ENCODE measurements at regions not wholly inside any gene's neighbourhood (a gene's known extent, or its start where the extent isn't known, plus 50 kb on each side); places are given as distances from the start of the nearest gene placed in this dataset.

DNA sequence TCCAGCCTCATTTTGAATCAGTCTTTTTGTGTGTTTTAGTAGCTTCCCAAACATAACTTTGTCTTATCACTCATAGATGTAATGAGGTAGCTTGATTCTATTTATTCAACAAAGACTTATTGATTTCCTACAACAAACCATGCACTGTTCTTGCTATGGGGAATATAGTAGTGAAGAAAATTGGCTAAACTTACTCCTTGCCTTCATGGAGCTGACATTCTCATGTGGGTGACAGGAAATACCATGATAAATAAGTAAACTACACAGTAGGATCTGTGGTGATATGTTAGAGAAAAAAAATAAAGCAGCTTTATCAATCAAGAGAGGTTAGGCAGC is 255.7 kb upstream of the TNC start:
- no peak for DNase-seq

DNA sequence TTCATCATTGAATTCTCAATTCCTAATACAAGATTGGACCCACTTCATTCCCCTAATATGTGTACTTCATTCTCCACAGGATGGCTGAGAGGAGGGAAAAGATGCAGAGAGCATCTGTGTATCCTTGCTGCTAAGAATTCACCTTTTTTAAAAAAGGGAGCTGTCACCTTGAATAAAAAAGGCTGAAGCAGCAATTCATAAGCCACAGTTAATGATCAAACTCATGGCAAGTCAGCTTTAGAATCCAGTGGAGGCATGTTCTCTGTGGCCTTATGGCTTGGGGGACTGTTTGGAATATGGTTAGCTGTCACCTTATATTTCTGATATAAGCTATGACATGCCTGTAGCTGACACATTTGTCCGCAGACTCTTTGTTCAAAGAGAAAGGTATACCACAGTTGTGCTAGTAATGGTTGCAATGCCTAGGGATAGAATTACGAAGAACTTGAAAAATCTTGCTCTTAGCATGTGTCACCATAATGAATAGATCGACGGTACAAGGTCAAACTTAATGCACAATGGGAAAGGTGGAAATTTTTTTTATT is 256.8 kb upstream of the TNC start:
- DNase-seq = no peak

DNA sequence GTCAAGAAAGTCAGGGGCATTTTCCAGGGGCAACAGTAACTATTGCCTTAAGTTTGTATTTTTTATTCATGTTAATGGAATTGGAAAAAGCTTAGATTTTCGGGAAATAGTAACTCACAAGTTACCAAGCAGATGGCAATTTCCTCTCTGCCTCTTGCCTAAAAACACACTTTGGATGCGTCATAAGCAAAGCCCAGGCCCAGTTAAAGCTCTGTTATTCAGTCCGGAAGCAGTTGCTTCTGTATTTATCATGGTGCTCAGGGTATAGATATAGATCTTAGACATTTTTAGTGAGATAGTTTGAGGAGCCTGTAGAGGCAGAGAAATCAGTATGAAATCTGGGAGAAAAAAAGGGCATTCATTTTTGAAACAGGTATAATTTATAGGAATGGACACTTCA is 260.3 kb upstream of the TNC start:
- DNase-seq = no peak

DNA sequence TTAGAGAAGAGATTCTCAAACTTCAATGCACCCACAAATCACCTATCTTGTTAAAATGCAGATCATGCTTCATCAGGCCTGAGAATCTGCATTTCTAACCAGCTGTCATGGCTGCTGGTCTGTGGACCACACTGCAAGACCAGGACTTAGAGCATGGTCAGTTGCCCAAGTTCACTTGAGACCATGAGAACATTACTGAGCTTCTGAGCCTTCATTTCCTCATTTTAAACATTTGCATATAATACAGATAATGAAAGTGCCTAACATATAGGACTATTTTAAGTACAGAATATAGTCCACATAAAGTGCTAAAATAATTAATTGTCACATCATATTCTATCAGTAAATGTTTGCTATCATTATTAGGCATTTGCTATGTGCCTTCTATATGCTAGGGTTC is 260.8 kb upstream of the TNC start:
- no peak for DNase-seq

DNA sequence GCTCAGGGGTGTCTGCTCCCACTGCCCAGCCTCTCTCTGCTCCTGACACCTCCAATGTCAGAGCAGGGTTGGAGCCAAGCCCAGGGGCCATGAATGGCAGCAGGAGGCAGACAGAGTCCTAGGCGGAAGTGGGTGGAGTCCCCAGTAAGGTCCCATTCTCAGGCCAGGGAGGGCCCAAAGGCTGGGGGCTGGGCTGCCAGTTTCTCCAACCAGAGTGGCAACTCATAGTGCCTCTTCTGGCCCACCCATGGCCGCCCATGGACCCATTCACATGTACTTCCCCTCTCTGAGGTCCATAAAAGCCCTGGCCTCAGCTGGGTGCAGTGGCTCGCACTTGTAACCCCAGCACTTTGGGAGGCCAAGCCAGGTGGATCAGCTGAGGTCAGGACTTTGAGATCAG is 261.8 kb upstream of the TNC start:
- no peak for DNase-seq

DNA sequence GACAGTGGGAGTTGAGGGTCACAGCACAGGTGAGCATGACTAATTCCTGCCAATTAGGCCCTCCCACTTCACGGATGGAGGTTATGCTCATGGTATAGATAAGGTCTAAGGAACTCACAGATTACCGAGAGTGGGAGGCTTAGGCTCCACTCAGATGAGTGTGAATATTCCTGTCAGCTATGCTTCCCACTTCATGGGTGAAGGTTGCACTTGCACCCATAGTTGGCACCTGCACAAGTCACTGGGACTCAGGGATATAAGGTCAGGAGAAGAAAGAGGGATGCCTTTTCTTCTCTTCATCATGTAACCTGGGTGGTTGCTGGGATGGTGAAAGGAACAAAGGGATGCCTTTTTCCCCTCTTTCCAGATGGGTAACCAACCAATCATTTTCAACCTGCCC is 264.9 kb upstream of the TNC start:
- DNase-seq = no peak

DNA sequence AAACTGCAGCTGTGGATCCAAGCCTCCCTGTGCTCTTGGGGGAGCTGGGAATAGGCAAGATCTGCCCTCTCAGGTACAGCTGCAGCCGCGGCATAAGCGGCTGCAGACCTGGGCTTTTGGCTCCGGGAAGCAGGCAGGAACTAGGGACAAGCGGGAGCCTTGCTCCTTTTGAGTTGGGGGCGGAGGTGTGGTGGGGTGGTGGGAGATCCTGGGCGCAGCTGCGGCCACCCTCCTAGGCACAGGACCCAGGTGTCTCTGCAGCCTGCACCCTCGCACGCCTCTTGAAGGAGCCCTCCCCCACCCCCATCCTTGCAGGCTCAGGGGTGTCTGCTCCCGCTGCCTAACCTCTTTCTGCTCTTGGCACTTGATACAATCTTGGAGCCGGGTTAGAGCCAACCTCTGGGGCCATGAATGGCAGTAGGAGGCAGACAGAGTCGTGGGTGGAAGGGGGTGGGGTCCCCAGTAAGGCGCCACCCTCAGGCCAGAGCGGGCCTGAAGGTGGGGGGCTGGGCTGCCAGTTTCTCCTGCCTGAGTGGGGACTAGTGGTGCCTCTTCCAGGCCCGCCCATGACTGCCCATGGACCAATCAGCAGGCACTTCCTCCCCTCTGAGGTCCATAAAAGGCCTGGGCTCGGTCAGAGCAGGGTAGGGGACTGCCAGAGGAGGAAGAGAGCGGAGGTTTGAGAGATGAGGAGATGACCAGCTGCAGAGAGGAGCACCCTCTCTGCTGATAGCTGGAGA is 267.6 kb upstream of the TNC start:
- no peak for DNase-seq

DNA sequence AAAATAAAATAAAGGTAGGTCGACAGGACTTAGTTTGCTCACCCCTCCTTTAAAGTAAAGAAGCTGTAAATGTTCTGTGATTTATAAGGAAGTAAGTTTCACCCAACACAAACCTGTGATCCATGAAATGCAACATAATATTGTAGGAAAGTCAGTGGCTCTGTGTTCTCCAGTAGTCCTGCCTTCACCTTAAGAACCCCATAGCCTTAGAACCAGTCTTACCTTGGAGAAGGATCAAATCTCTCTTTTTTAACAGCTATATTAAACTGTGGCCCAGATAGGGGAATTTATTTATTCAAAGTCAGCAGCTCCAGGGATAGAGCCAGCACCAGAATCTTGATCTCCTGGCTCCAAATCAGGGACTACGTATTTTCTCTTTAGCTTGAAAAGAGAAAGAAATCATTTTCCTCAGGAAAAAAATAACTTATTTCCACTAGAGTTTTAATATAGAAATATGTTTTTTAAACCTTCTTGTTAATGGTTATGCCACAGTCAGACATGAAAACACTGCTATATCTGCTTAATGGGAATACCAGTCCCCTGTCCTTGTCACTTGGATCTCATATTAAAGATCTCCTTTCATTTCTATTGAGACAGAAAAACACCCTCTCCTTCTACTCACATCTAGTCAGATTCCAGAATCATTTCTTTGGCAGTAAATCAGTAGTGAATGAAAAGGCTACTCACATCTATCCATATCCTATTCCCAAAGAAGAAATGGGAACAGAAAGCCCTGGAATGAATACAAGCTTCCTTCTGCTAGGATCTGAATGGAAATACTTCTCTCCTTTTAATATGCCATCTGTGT is 269.2 kb upstream of the TNC start:
- DNase-seq = no peak

DNA sequence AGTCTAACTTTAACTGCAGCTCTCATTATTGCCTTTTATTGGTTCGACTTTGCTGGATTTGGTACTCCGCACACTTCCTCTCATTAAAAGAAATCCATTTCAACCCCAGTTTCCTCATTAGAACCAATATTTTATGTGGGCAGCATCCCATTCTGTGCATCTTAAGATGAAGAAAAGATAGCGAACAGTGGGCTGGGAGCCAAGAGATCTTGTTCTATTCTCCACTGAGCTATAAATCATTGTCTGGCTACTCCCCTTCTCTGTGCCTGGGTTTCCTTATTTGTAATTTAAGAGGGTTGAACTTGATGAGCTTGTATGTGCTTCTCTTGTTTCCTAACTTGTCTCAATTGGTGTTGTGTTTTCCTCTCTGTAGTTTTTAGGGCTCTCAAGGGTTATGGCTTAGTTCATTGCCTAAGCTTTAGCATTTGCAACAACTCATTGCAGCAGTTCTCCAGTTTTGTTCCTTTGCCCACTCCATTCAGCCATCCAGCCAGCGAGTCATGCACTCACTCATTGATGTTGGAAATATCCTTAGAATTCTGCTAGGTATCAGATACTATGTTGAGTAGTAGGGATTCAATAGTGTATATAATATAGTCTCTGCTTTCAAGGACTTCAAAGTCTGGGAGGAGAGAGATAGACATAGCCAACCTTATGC is 273.3 kb upstream of the TNC start:
- DNase-seq = no peak

DNA sequence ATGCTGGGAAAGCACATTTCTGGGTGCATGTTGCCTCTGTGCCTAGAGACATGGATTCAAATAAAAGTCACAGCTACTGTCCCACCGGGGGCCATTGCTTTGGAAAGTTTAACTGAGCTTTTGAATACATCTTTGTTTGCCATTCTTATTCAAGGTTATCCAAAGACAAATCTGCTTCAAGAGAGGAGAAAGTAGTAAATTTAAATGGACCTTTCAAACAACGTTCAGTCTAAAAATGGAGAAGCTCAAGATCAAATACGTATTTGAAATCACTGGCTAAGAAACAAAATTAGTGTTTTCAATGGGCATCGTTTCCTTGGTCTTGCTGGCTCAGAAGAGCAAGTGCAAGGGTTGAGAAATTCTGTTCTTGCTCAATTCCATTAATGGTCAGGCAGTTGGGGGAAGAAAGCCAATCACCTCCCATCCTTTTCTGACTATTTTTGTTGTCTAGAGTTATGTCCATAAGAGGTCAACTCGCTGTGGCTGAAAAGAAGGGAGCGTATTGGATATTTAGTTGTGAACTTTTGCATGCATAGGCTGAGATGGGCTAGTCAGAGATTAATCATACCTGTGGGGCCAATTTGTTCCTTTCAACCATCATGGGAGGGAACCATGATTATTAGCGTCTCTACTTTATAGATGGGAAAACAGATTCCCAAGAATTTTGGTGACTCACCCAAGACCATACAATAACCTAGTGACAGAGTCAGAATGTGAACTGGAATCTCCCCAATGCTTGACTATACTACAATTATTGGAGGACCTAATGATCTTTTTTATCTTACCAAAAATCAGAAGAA is 276.2 kb upstream of the TNC start:
- no peak for DNase-seq

DNA sequence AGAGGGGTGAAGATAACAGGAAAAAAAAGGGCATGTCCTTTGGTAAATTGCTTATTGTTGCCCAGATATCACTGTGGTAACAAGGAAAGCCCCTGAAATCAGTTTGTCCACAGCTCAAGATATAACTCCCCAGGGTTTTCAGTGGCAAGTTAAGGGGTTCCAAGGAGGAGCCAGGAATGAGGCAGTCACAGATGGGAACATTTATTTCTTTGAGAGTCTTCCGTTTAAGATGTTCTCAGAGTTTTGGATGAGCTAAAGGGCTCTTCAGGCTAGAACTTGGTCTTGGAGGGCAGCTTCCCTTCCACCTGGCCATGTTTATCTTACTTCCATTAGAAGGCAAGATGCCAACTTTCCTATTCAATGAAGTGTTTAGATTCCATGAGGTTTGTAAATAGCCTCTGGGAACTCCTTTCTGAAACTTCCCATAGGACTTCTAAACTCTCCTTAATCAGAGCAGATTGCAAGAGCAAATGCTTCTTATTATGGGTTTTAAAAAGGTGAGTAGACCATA is 277.6 kb upstream of the TNC start:
- no peak for DNase-seq

DNA sequence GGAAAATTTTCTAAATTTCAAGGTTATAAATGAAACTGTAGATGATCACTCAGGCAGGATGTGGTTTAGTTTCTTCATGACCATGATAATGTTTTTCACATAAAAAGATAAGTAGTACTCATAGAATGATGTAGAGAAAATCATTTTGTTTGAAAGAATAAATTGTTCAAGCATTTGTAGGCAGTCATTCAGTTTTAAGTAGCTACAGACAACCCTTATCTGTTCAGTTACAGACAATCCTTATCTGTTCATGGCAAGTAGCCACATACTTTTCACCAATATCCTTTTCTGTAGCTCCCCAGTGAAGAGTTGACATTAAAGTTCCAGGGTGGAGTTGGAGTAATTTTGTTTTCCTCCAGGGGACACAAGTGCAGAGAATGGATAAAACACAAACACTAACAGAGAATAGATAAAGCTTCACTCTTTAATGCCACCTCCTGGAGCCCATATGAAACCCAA is 278.1 kb upstream of the TNC start:
- no peak for DNase-seq

DNA sequence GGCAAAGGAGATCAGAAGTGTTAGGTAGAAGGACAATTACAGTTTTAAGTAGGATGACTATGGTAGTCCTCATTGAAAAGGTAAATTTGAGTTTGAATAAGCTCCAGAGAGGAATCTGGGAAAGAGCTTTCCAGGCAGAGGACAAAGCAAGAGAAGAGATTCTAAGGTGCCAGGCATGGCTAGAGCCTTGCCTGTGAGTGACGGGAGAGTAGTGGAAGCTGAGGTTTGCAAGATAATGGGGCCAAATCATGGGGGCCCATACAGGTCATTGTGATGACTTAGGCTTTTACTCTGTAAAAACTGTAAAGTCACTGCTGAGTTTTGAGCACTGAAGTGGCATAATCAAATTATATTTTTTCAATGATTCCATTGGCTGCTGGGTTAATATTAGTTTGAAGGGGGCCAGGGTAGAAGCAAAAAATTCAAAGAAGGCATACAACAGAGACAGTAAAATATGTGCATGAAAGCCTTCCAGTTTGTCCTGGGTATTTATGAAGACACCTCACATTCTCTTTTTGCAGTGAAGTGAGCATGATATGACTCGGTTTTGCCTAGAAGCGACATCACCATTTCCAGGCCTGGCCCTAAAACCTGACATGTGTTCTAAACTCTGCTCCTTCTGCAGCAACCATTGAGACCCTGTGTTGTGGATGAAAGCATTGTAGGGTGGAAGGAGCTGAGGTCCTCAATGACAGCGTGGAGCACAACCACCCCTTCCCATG is 279.8 kb upstream of the TNC start:
- no peak for DNase-seq

DNA sequence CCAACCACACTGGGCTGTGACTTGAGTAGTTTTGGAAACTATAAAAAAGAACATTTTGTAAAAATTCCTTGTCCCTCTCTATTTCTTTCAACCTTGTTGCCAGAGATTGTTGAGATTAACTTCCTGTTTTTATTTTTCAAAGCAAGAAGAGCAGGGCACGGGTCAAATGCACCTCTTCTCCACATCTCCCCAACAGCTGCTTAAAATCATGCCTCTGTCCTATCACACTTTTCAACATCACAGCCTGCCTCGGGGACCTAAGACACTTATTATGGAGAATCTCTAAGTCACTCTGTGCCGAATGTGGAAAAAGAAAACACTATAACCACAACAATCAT is 280.3 kb upstream of the TNC start:
- no peak for DNase-seq

DNA sequence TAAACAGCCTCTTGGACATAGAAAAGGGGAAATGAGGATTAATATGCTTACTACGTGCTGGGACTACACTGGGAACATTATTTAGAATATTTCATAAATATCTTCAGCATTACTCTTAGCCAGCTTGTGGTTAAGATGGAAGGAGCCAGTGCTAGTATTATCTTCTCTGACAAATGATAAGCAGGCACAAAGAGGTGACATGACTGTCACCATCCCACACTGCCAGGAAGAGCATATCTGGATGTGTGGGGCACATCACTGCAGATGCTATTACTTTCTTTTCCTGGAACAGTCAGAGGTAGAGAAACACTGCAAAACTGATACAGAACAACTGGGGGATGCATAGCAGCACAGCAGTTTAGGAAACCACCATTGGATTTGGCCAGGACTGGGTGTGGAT is 281.0 kb upstream of the TNC start:
- DNase-seq = no peak

DNA sequence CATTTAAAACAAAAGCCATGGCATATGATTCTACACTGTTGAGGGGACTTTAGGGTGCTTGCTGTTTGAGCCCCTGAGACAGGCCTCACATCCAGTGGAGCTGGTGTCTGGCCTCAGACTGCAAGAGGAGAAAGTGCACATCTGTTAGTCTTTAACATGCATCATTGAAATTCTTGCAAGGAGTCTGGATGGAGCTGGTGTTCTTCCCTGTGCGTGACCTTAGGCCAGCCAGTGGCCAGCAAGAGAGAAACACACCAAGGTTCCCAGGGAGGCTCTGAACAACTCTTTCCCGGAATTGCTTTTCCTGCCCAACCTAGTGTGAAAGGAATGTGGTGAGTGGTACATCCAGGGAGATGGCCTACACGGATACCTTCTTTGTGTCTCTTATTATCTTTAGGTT is 282.8 kb upstream of the TNC start:
- no peak for DNase-seq

DNA sequence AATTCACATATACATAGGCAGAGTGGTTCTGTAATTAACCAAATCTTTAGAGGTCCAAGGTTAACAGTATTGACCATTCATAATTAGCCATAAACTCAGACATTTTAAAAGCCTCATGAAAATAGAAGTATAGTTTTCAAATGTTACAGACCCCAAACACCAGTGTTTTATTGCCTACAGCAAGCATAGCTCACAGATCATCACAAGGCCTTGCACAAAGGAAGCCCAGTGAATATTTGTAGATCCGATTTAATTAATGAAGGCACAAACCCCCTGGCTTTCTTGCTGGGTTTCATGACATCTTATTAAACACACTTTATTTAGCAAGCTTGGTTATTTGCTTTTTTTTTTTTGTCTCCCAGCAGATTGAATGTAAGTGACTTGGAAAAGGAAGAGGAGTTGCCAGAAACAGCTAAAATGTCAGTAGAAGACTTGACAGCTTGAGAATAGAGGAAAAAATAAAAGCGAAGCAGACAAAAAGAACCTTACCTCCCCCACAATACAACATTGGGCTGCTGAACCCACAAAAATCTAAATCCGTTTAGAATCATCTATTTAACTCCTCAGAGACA is 283.9 kb upstream of the TNC start:
- DNase-seq = no peak

DNA sequence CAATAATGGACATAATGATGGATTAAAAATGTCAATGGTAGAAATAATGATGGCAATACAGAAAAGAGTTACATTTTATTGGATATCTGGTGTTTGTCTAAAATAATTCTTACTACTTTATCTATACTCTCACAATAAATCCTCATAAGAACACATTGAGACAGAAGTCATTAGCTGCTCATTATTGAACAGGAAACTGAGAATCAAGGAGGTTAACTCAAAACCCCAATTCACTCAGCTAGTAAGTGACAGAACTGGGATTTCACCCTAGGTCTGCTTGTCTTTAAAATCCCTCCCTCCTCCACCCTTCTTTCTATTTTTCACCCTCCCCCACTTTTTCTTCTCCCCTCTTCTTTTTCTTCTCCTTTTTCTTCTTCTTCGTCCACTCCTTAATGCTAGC is 285.8 kb upstream of the TNC start:
- no peak for DNase-seq

DNA sequence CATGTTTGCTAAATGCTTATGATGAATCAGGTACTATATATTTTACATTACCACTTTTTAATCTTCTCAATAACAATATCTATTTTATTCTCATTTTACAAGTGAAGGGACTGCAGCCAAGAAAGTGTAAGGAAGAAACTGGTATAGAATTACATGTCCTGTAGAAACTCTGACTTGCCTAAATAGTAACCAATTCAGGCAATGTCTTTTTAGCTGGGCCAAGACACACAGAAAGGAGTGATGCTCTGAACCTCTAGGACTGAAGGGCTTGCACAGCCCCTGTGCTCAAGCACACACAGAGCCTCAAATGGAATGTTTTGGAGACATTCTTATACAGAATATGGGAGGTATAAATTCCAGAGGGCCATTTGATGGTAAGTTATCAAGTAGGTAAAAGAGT is 286.4 kb upstream of the TNC start:
- DNase-seq = no peak

DNA sequence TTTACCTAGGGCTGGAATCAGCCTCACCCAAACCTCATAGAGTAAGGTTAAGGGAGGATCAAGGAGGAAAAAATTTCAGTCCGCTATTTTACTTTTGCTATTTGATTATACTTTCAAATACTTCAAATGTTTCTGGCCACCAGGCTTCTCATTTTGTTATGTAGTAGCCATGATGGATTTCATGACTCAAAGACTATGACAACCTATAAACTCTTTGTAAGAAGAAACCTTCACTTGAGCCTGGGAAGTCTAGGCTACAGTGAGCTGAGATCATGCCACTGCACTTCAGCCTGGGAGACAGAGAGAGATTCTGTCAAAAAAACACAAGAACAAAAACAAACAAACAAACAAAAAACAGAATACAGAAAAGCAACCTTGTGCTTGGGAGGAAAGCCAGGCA is 293.6 kb upstream of the TNC start:
- DNase-seq = no peak

DNA sequence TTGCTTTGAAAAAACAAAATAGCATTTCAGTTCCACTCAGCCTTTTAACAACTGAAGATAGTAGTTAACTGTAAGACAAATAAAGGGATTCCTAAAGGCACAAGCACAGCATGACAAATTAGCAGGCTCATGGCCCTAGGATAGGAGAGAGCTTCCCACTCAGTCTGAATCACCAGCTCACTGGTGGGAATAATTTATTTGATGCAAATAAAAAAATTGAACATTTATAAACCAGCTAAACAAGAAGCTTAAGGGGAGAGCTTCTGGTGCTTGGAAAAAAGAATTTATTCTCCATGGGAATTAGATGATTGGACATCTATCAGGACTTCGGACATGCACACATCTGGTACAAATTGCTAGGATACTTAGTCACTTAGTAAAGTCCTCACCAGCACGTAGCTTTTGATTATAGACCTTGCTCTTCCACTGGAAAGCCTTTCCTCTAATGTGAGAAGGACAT is 294.1 kb upstream of the TNC start:
- DNase-seq = no peak

DNA sequence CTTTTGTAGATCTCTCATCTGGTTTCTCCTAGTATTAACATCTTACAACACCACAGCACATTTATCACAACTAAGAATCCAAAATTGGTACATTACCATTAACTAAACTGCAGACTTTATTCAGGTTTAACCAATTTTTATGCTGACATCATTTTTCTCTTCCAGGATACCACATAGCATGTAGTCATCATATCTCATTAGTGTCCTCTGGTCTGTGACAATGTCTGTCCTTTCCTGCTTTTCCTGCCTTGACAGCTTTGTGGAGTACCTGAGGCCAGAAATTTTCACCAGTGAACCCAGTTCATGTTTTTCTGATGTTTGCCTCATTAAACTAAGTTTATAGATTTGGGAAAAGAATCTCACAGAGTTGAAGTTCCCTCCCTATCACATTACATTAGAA is 294.7 kb upstream of the TNC start:
- no peak for DNase-seq

Data from NK-92 treated with Interleukin-12 subunit alpha and Interleukin-12 subunit beta, amount 100 ng/mL, for 24 hours (cell line).